GM19468 (cell line): ENCODE measurements at regions not wholly inside any gene's neighbourhood (a gene's known extent, or its start where the extent isn't known, plus 50 kb on each side); places are given as distances from the start of the nearest gene placed in this dataset.
"Not testable (repeated sequence)": the region's sequence is repeated elsewhere in the genome, so short reads cannot be mapped to it uniquely, and the experiment has no call there.

Experiments used
- ATAC-seq: cut with Tn5 transposase; IDR thresholded peaks from one replicate; pipeline ENCODE4 v1.9.1; 2021; ENCODE audit warnings: mild to moderate bottlenecking, moderate library complexity, moderate number of reproducible peaks; ENCODE audit not compliant: unreplicated experiment; ENCODE audit errors: extremely low read depth

DNA sequence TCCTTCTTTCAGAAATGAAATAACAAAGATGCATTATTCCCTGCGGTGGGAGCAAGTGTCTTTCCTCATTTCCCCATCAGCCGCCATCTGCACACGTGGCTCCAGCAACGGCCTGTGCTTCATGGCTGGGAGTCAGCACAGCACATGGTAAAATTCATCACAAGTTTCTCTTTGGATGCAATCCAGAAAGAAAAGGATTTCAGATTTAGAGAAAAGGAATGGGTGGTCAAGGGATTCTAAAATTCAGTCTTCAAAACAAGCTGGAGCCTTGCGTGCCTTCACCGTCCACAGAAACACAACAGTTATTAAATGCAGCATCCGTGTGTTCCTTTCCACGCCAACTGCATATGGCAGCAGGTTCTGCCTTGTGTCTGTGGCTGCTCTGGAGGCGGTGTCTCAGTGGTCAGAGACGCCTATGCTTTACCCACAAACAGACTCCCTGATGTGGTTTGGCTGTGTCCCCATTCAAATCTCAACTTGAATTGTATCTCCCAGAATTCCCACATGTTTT is 107.6 kb downstream of the THBS2 start:
- ATAC-seq: no peak

DNA sequence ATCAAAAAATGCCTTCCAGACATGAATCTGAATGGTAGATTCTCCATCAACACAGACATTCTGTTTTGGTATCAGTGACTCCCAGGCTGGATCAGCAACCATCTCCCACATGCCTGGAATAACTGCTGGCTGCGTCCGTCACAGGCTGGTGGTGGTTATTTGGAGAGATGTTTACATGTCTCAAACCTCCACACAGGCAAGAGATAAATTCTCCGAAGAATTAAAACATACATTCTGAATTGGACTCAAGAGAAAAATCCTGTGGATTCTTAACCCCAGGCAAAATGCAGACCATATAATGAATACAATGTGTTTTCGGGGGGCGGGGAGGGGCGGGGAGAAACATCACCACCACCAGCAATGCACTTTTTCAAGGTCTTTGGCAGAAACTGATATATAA is 108.2 kb downstream of the THBS2 start:
- ATAC-seq: no peak

GRCh38 chr6:169144356-169144755 is 109.3 kb downstream of the THBS2 start:
- ATAC-seq: no peak

DNA sequence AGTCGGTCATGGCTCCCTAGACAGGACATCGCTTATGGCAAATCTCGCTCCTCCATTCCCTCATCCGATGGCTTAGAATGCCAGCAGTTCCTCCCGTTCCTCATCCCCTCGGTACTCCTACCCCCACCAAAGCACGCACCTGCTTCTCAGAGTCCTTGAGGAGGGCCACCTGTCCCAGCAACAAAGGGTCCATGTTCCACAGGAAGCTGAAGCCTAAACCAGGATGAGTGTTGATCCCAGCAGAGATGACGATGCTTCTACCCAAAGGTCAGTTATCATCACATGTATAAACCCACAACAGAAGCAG is 111.2 kb downstream of the THBS2 start:
- ATAC-seq: no peak

- no peak for ATAC-seq
Measured at GRCh38 chr6:169141671-169142537, 111.7 kb downstream of the THBS2 start.

DNA sequence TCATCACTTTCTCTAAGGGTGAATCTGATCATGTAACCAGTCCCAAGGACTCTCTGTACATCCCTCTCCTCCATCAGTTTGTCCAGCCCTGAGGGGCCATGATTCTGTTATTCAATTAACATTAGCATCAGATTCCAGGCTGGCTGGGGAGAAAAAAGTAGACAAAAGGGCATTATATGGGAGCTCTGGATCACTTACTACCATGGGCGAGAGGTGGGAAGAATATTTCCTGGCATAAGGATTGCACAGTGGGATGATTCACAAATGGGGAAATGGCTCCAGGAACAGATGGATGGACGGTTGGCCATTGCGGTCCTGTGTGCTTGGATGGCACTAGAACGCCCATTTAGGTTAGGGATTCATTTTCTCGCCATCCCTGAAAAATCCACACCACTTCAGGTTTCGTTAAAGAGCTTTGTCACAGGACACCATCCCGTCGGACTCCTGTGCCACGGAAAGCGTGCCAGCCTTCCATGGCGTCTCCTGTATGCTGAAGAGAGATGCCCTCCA is 112.6 kb downstream of the THBS2 start:
- ATAC-seq: no peak

GRCh38 chr6:169139179-169139971 is 114.3 kb downstream of the THBS2 start:
- no peak for ATAC-seq

GRCh38 chr6:169132352-169132940 is 121.2 kb downstream of the THBS2 start:
- ATAC-seq: no peak

GRCh38 chr6:169131390-169131789 is 122.3 kb downstream of the THBS2 start:
- ATAC-seq: no peak

- no peak for ATAC-seq
Measured at GRCh38 chr6:169130113-169130512, 123.5 kb downstream of the THBS2 start.

DNA sequence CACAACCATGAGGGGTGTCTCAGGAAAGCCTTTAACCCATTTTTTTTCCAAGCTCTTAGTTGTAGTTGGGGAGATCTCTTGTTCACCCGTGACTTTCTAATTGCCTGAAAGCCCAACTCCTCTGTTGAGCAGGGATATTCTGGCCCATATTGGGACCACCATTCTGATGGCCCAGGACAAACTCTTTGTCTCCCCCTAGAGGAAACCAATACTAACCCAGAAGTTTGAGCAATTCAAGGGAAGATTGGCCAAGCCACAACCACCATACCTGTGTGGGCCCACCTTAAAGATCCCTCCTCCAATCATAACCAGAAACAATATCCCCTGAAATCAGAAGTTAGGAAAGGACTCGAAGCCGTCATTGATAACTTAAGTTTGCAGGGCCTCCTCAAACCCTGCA is 132.6 kb downstream of the THBS2 start:
- no peak for ATAC-seq

GRCh38 chr6:169119669-169120068 is 134.0 kb downstream of the THBS2 start:
- ATAC-seq: no peak

DNA sequence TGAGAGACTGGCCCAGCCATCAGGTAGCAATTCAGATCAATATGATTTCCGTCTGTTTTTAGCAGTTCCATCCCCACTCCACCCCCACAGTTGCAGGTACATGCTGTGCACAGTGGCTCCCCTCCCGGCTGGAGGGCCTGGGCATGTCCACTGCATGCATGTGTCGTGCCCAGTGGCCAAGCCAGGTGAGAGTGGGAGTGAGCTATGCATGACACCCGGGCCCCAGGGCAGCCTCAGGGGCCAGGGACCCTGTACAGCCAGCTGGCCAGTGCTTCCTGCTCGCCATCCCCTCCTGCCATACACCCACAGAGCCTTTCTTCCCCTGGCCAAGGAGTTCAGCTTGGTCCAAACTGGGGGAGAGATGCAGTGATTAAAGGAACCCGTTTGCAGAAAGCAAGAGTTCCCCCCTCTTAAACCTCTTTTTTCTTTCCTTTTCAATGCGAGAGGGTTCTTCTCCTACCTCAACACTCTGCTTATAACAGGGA is 135.3 kb downstream of the THBS2 start:
- ATAC-seq: no peak

DNA sequence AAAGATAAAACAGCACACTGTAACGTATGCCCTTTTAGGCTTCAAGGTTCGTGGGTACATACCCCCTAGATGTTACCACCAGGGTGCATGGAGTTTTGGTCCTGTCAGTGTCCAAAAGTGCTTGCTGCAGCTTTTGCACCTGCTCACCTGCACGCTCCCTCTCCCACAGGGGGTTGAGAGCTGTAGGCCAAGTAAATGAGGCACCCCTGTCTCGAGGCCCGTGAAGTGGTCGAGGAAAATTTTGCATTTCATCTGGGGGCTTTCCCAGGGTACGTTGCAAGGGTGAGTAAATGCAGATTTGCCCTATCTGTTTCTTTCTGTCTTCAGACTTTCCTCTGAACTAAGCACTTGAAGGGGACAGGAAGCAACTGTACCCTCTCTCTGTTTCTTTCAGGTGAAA is 136.0 kb downstream of the THBS2 start:
- no peak for ATAC-seq

DNA sequence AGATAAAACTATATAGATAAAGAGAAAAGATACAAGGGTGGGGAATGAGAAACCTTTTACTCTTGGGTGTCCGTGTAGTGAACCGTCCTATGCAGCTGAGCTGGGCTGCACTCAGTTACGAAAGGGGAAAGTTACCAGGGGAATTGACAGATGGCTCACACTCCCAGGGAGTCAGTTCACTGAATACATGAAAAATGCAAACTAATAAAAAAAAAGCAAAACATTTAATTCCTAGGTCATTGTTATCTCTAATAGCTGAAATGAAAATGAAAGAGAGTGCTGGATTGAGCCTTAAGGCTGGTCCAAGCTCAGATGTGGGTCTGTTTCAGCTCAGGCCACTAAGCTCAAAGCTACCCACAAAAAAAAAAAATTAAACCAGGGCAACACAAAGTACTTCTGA is 138.0 kb downstream of the THBS2 start:
- ATAC-seq: no peak

DNA sequence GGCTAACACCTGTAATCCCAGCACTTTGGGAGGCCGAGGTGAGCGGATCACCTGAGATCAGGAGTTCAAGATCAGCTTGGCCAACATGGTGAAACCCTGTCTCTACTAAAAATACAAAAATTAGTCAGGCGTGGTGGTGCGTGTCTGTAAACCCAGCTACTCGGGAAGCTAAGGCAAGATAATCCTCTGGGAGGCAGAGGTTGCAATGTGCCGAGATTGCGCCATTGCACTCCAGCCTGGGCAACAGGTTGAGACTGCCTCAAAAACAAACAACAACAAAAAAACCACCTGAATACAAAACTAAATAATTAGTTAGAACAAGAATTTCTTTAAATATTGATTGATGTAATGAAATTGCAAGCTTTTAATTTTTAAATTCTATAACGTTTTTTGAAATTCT is 139.0 kb downstream of the THBS2 start:
- not testable (repeated sequence) for ATAC-seq

DNA sequence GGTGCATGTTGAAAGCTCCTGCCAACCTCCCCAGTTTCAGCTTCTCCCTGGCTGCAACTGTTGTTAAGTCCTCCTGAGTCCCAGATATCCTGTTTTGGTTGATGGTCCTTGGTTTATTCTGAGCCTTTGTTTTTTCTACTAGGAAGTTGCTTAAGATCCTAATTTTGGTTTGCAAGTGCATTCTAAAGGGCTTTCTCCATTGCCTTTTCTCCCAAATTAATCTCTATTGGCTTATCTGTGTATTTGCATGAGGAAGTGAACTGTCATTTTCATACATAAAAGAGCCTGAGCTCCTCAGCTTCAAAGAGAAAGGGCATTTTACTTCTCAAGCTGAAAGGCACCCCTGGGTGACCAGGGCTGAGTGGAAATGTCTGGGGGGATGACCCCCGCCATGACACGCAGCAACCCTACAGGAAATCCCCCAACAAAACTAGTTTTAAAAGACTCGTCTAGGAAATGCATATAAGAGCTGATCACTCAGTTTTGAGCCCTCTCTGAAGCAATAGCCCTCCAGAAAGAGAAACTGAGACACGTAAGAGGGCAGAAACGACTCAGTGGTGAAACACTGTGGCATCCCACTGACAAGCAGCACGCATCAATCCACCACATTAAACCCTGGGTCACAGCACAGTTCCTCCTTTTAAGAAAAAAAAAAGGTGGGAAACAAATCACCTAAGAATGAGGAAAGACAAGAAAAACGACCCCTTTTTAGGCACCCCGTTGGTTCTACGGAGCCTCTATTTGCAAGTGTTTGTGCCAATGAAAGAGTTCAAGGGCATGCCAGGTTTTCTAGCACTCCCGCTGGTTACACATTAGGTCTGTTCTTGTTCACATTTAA is 140.9 kb downstream of the THBS2 start:
- ATAC-seq: no peak

DNA sequence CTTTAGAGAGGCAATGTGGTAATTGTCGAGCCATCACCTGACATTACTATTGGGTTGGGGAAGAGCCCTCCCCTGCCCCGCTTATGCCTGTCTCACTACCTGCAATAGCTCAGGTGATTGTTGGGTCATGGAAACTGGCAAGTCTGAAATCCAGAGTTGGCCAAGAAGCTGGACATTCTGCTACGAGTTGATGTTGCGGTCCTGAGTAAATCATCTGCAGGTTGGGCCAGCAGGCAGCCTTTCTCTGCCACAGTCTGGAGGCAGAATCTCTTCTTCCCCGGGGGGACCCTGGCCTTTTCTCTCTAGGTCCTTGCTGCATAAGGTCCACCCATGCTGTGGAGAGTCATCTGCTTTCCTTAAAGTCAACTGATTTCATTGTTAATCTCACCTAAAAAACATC is 142.4 kb downstream of the THBS2 start:
- ATAC-seq: no peak

GRCh38 chr6:169109411-169110220 is 144.0 kb downstream of the THBS2 start:
- no peak for ATAC-seq
